Femur (tissue), 1 donor: ENCODE measurements at regions not wholly inside any gene's neighbourhood (a gene's known extent, or its start where the extent isn't known, plus 50 kb on each side); places are given as distances from the start of the nearest gene placed in this dataset.
"Not testable (repeated sequence)": the region's sequence is repeated elsewhere in the genome, so short reads cannot be mapped to it uniquely, and the experiment has no call there.

Source experiments
- DNase-seq: peaks from one replicate; pipeline ENCODE4 v3.0.0-alpha.2; 2017

GRCh38 chr2:228387776-228388175, 206.3 kb upstream of the SPHKAP start:
- no peak for DNase-seq

DNA sequence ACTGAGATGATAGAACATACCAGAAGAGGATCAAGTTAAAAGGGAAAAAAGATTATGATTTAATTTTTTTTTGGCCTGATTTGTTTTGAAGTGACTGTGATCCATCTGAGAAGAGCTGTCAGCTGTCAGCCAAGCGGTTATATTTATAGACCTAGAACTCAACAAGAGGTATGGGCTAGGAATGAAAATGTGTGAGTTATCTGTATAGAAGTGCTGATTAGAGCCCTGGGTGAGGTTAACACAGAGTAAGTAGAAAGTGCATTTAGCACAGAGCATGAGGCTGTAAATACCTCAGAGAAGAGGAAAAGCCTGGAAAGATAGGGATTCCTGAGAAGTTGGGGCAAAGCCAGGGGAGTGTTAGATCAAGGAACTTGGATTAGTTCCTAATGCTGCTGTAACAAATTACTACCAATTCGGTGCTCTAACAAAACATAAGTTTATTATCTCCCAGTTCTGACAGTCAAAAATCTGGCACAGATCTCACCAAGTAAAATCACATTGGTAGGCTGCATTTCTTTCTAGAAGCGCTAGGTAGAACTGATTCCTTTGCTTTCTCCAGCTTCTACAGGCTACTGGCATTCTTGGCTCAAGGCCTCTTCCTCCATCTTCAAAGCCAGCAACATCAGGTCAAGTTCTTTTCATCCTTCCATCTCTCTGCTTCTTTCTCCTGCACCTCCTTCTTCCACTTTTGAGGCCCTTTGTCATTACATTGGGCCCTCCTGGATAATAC, 197.4 kb upstream of the SPHKAP start:
- DNase-seq = no peak

DNA sequence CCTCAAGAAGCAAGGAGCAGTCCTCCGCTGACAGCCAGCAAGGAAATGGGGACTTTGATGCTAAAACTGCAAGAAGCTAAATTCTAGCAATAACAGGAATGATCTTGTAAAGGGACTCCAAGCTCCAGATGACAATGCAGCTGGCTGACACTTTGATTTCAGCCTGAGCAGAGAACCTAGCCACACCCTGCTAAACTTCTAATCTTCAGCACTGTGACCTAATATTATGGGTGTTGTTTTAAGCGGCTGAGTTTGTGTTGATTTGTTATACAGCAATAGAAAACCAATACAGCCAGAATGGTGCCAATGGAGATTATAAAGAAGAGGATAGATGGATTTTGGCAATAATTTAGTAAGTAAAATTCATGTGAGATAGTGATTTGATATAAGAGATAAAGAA, 196.7 kb upstream of the SPHKAP start:
- no peak for DNase-seq

DNA sequence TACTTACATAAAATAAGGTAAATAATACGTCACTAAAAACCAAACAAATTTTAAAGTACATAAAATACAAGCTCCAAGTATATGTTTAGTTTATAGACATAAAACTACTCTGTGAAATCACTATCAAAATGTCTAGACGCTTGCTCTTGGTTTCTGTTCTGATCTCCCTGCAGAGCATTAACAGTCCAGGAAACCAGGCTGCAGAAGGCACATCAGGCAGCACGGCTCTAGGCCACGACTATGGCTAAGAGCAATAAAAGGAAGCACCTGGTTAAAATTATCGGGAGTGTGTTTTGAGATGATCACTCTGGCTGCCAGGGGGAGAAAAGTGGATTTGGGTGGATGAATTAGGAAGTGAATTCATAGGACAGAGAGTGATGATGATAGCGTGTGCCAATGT, 196.0 kb upstream of the SPHKAP start:
- no peak for DNase-seq

DNA sequence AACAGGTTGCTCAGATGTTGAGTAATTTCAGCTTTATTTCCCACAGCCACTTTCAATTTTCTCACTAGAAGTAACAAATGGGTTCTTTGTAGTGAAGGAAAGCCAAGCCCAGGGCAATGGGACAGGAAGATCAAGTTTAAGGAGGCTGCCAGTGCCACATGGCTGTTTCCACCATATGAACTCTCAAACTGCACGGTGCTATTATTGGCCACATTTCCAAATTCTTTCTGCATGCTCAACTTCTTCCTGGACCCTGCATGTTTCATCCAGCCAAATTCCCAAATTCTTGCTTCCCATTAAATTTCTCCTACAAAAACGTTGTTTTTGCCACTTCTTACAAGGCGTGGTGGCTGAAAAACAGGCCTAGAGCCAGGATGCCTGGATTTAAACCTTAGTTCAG, 193.3 kb upstream of the SPHKAP start:
- DNase-seq = peak; percentile 54

DNA sequence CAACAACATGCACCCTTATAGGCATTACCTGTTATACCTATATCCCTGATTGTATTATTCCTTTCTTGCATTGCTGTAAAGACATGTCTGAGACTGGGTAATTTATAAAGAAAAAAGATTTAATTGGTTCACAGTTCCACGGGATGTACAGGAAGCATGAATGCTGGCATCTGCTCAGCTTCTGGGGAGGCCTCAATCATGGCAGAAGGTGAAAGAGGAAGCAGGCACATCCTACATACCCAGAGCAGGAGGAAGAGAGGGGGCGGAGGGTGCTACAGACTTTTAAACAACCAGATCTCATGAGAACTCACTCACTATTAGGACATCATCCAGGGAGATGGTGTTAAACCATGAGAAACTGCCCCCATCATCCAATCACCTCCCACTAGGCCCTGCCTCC, 191.7 kb upstream of the SPHKAP start:
- DNase-seq = no peak

GRCh38 chr2:228372212-228372611, 190.7 kb upstream of the SPHKAP start:
- DNase-seq = no peak

DNA sequence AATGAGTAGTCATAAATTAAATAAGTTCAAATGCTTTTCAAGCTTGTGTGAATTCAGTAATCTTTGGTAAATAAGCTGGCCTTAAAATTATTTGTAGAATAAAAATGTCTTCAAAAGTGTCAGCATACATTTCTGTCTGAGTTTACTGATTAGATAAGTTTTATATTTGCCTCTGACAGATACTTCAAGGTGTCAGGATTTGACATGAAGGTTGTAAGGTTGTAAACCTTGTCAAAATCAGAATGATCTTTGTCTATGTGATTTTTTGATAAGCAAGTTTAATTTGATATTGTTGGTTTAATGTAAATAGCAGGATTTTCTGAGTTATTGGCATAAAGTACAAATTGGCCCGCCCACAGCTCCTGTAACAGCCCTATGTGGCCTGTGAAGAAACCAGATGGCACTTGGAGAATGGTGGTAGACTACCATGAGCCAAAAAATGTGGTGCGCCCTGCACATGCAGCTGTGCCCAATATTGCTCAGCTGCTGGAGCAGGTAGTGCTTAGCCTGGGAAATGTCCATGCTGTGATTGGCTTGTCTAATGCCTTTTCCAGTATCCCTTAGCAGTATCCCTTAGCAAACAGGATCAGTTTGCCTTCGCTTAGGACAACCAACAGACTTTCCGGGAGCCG, 188.0 kb upstream of the SPHKAP start:
- DNase-seq = no peak

DNA sequence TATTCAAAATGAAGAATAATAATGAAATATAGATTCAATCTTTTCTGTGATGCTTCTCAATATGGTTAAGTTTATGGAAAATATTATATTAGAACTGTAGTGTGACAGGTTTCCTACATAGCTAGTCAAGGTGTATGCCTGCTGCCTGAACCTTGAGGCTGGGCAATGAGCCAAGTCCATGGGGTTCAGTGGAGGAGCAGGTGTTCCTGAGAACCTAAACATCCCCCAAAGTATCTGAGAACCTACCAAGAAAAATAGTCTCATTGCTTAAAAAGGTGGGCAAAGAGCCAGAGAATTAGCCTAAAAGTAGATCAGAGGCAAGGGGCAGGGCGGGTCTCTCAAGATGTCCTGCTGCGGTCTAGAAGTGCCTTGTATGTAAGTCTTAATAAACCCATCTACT, 185.9 kb upstream of the SPHKAP start:
- DNase-seq = no peak

DNA sequence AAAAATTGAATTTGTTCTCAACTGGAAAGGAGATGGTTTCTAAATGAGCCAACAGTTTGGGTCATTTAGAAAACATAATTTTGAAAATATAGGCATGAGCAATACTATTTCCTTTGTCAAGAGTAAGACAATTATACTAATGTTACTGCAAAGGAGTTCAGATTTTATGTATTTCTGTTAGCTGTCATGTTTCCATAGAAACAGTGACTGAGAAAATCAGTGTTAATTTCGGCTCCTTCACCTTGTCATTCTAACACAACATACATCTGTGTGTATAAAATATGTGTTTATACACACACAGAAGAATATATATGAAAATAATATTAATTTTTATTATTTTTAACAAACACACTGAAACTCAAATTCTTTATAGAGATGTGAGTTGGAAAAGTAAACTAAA, 178.0 kb upstream of the SPHKAP start:
- DNase-seq = no peak

- no peak for DNase-seq
Observed at GRCh38 chr2:228355897-228356296, 174.4 kb upstream of the SPHKAP start.

GRCh38 chr2:228352980-228353379, 171.5 kb upstream of the SPHKAP start:
- DNase-seq = not testable (repeated sequence)

GRCh38 chr2:228352048-228352447, 170.6 kb upstream of the SPHKAP start:
- no peak for DNase-seq

DNA sequence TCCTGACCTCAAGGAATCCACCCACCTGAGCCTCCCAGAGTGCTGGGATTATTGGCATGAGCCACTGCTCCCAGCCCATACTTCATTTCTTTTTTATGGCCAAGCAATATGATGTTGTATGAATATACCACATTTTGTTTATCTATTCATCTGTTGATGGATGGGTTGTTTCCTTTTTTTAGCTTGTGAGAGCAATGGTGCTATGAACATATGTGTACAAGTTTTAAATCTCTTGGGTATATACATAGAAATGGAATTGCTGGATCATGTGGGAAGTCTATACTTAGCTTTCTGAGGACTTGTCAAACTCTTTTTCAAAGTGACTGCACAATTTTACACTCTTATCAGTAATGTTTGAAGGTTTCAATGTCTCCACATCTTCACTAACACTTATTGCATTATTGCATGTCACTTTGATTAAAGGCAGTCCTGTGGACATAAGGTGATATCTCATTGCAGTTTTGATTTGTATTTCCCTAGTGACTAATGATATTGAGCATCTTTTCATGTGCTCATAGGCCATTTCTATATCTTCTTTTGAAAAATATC, 167.1 kb upstream of the SPHKAP start:
- DNase-seq = no peak

DNA sequence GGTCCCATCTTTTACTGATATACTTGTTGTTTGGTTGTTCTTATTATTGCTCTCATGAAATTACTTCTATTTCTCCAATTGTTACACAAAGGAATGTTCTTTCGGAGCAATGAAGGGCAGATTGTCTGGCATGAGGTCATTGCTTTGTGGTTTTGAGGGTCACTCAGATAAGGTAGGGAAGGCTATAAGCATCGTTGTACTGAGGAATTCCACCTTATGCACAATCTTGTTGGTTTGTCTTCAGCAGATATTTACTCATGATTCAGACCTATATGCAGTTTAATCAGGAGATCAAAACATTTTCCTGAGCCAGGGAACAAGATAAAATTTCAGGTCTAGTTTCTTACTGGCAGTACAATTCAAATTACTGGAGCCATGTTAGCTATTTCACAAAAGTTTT, 163.0 kb upstream of the SPHKAP start:
- DNase-seq = no peak

GRCh38 chr2:228339525-228339924, 158.0 kb upstream of the SPHKAP start:
- DNase-seq = no peak

DNA sequence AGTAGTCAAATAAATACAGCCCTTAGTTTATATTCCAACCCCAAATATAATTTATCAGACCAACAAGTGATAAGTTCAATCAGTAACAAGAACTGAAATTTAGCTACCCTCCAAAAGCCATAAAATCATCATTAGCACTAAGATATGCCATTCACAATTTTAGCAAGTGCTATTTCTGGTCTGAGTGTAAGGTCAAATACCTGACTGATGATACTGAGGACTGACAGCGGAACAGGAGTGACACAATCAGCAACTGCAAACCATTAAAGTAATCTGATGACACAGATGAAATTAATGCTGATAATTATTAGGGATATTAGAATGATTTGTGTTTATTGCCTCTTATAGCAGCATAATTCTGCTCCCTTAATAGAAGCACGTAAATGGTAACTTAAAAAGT, 152.7 kb upstream of the SPHKAP start:
- DNase-seq = no peak

GRCh38 chr2:228329282-228329681, 147.8 kb upstream of the SPHKAP start:
- no peak for DNase-seq

GRCh38 chr2:228321015-228321414, 139.5 kb upstream of the SPHKAP start:
- peak; percentile 32 for DNase-seq

- no peak for DNase-seq
Observed at GRCh38 chr2:228318218-228318617, 136.7 kb upstream of the SPHKAP start.

DNA sequence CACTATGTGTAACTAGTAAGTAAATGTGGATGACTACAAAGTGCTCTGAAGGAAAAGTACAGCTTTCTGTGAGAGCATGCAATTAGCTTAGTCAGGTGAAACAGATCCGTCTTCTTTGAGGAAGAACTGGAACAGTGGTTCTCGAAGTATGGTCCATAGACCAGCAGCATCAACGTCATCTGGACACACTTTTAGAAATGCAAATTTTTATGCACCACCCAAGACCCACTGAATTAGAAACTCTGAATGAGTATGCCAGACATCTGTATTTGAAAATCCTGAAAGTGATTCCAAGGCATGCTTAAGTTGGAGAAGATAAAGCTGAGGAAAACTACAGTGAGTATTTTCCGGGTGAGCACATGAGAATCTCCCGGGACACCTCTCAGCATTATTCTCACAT, 130.7 kb upstream of the SPHKAP start:
- DNase-seq = no peak

DNA sequence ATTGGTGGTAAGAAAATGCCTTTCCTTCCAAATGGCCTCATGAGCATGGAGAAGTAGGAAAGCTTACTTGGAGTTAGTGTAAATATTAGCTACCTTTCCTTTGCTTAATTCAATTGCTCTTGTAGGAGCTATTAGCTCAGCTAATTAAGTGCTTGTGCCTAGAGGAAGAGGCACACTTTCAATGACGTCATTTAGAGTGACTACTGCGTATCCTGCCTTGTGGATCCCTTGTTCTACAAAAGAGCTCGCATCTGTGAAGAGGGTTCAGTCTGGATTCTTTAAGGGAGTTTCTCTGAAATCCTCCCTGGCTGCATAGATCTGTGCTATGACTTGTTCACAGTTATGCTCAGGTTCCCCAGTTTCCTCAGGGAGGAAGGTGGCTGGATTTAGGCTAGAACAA, 122.5 kb upstream of the SPHKAP start:
- DNase-seq = no peak

DNA sequence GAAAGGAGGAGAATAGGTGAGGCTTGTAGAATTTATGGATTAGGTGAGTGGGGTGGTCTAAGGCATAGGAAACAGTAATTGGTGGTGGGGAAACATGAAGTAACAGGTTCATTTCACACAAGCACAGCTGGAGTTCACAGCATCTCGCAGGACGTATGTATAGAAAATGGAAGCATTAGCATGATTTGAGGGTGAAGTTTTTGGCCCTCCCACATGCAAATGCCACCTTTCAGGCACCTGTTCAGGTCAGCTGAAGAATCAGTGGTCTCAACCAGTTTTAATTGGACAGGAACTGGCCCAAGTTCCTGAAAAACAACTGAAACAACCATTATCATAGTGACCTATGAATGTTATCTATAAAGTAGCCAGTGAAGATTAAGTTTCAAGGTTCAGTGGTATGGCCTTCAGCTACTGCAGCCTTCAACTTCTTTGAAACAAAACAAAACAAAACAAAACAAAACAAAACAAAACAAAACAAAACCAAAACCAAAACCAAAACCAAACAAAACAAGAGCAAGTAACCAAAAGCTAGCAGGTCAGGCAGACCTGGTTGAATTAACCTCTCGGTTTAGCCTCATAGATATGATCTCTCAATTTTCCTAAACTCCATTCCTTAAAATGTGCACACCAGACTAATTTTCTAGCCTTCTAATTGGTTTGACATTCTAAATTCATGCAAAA, 102.1 kb upstream of the SPHKAP start:
- no peak for DNase-seq

GRCh38 chr2:228282376-228282775, 100.9 kb upstream of the SPHKAP start:
- DNase-seq = no peak
